HG03378 (cell line): ENCODE measurements at regions not wholly inside any gene's neighbourhood (a gene's known extent, or its start where the extent isn't known, plus 50 kb on each side); places are given as distances from the start of the nearest gene placed in this dataset.
"Not testable (repeated sequence)": the region's sequence is repeated elsewhere in the genome, so short reads cannot be mapped to it uniquely, and the experiment has no call there.

ENCODE experiments used
- ATAC-seq: cut with Tn5 transposase; IDR thresholded peaks from one replicate; pipeline ENCODE4 v1.9.1; 2021; ENCODE audit warnings: mild to moderate bottlenecking, moderate library complexity; ENCODE audit not compliant: unreplicated experiment

- no peak for ATAC-seq
These were observed 665.2 kb upstream of the ACO1 start for GRCh38 chr9:31719262-31719661.

DNA sequence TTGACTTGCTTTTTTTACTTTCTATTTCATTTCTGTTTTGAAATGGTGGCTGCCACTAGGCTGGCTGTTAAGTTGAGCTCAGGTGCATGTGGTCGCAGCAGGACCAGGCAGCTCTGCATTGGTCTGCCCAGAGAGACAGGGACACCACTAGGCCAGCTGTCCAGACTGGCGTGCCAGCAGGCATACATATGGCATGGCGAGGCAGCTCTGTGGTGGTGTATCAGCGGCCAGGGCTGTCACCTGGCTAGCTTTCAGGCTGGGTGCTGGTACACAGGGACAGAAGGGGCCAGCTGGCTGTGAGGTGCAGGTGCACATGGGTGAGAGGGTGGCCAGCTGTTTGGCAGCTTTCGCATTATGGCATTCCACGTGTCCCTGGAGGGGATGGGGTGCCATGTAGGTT lies 654.0 kb upstream of the ACO1 start:
- no peak for ATAC-seq

GRCh38 chr9:31733166-31733565 lies 651.3 kb upstream of the ACO1 start:
- no peak for ATAC-seq

DNA sequence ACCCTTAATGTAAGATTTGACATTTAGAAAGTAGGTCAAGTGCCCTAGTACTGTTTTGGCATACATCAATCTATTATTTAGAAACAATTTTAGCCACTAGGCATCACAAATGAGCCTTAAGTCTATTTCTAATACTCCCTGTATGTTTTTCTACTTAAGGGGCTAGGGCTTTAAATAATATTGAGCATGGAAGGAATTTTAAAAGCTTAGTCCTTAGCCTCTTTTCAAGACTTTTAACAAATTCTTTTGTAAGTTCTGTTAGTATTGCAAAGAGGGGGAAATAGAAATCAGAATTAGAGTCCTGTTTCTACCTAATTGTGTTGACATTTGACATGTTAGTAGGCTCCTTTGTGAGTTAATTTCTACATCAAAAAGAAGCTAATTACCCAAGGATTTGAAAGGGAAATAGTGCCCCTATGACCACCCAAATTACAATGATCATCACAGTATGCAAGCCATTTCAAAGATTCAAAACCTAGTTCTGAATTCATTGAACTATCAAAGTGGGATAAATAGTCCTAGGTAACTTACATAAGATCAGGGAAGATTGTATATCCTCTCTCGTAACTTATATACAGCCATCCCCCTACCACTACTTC lies 647.8 kb upstream of the ACO1 start:
- ATAC-seq = no peak

GRCh38 chr9:31740705-31741104 lies 643.7 kb upstream of the ACO1 start:
- ATAC-seq = no peak

DNA sequence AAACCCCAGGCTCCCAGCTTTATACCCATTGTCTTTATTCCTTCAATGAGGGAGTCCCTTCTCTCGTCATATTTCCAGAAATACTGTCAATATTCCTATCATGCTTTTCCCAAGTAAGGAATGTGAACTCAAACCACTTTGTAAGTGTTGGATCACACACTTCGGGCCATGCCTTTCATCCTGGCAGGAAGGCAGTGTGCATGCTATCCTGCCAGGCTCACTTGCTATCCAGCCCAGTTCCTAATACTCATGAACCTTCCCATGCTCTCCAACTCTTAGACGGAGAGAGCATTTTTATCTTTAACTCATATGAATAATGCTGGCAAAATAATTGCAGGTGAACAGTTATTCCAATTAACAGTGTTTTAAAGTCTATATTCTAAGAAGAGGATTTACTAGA lies 639.9 kb upstream of the ACO1 start:
- no peak for ATAC-seq

GRCh38 chr9:31745468-31745867 lies 639.0 kb upstream of the ACO1 start:
- no peak for ATAC-seq

DNA sequence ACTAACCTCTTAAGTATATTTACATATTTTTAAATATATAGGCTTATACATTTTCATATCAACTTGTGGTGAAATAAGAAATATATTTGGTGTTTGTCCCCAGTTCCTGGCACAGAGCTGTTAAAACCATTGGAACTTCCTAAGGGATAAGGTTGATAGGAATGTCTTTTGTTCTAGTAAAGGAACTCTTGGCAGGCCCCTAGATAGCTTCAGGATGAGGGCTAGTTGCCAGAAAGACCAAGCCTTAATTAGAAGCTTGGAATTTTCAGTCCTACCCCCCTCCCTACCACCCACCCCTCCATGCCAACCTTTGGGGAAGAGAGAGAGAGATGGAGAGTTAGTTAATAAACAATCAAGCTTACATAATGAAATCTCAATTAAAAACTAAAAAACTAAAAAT lies 638.6 kb upstream of the ACO1 start:
- no peak for ATAC-seq

DNA sequence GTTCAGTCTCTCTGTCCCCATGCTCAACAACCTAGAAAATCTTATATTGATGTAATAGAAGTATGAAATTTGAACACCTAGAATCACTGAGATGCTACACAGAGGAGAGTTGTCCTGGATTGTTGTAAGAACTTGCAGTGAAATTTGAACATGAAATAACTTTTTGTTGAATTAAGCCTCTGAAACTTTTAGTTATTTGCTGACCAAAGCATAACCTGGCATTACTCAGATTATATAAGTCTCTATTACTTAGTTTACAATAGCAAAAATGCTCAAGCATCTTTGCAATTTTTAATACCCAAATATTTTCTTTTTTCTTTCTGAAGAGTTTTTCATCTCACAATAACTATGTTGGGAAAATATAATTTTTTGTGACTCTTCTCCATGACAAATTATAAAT lies 630.7 kb upstream of the ACO1 start:
- ATAC-seq = no peak

- no peak for ATAC-seq
These were observed 624.7 kb upstream of the ACO1 start for GRCh38 chr9:31759703-31760102.

DNA sequence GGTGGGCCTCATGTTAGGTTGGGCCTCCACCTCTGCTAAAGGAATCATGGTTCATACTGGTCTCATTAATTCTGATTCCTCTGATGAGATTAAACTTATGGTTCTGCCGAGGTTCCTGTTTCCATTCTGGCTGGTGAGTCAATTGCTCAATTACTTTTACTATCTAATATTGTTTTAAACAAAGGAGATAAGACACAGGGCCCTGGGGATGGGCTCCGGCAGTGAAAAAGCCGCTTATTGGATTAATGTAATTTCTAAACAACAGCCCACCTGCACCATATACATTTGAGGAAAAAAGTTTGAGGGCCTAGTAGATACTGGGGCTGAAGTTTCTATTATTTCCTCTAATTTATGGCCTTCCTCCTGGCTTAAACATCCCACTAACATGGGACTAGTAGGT lies 610.4 kb upstream of the ACO1 start:
- ATAC-seq = not testable (repeated sequence)

DNA sequence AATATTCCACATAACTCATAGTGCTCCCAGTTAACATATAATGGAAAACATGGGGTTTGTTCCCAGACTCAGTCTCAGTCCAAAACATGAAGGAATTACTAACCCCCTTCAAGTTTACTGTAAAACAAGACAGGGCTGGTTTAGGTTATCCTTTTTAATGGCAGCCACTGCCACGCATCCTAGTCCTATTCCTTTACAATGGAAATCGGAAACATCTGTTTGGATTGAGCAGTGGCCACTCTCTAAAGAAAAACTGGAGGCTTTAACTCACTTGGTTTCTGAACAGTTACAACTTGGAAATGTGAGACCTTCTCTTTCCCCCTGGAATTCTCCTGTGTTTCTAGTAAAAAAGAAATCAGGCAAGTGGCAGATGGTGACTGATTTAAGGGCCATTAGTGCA lies 609.9 kb upstream of the ACO1 start:
- no peak for ATAC-seq

DNA sequence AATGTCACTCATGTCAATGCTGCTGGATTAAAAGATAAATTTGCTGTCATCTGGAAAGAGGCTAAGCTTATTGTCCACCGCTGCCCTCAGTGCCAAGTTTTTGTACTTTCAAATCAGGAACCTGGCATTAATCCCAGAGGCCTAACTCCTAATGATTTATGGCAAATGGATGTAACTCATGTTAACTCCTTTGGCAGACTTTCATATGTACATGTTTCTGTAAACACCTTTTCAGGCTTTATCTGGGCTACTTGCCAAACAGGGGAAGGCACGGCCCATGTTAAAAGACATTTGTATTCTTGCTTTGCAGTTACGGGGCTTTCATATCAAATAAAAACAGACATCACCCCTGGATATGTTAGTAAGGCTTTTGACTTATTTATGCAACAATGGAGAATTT lies 608.0 kb upstream of the ACO1 start:
- no peak for ATAC-seq

- no peak for ATAC-seq
These were observed 601.0 kb upstream of the ACO1 start for GRCh38 chr9:31783491-31783890.

- ATAC-seq = no peak
These were observed 593.7 kb upstream of the ACO1 start for GRCh38 chr9:31790720-31791119.

DNA sequence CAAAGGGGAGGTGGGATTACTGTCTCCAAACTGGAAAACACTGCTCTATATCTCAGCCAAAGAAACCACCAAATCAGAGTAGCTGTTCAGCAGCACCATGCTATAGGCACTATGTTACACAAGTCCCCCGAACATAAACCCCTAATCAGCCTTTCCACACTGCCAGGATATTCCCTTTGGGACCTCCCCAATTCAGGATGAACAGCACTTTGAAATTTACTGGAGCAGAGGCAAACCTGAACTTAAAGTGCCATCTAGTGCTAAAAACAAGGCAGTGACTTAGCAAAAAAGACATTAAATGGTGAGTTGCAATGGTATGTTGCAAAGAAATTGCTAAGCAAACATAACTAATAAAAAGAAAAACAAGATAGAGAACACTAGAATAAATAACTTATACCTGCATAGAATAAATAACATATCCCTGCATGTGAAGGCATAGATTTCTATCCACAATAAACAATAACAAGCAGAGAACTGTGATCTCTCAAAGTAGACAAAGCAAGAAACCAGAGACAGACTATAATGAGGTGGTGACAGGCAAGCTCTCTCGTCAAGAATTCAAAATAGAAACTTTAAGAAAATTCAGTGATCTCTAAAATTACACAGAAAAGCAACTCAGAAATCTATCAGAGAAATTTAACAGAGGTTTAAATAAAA lies 584.4 kb upstream of the ACO1 start:
- ATAC-seq = no peak

DNA sequence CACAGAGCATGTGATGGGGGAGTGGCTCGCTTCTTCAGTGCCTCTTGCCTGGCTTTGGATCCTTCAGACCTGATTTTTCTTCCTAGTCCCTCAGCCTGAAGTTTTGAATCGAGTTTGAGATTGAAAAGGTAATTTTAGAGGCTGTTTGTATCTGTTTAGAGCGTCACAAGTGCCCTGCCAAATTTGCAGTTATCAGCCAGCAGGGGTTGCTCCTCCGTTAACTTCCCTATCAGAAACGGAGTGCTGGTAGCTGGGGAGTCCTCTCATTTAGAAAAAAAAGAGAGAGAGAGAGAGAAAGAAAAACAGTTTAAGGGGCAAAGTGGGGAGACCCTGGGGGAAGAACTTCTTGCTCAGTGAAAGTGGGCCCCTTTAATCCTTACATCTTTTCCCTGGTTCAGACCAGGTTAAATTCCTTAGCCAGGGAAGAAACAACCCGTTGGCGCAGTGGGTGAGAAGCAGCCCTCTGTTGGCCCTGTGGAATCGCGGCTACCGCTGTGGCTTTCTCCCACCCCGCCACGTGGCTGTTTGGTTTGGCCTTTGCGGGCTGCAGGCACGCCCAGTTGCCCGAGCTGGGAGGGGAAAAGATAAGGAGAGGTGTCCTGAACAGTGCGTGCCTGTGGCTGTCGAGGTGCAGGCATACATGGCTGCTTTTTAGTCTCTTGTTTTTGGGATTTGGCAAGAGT lies 576.7 kb upstream of the ACO1 start:
- no peak for ATAC-seq

DNA sequence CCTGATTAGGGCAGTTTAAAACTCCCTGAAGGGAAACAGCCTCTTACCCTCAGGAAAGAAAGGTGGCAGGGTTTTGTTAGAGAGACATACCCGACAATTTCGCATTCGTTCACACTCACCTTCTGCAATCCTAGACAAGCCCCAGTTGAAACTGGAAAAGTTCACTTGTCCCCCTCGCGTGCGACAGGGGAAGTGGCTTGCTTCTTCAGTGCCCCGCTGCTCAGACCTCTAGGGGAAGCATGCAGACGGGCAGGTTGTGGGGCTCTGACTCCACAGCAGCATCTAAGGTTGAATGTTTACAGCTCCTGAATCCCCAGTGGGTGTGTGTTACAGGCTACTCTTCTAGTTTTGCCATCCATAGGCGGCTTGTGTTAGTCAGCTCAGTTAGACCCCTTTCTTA lies 575.7 kb upstream of the ACO1 start:
- no peak for ATAC-seq

- ATAC-seq = no peak
These were observed 564.0 kb upstream of the ACO1 start for GRCh38 chr9:31820426-31820825.

- ATAC-seq = no peak
These were observed 562.9 kb upstream of the ACO1 start for GRCh38 chr9:31821583-31821982.

DNA sequence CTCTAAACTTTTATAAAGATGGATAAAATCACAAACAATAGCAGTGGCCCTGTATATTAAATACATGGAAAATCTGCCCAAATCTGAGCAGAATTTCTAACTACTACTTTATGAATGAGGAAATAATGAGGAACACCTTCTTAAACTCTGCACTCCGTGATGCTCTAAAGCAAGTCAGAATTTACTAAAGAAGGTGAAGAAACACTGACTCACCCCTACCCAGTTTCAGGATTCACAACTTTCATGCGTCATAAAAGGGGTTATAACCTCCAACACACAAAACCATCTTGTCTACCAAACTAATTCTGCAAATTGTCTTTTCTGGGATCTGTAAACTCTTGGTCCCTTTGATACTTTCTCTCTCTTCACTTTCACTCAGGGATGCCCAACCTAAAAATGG lies 561.1 kb upstream of the ACO1 start:
- ATAC-seq = no peak

DNA sequence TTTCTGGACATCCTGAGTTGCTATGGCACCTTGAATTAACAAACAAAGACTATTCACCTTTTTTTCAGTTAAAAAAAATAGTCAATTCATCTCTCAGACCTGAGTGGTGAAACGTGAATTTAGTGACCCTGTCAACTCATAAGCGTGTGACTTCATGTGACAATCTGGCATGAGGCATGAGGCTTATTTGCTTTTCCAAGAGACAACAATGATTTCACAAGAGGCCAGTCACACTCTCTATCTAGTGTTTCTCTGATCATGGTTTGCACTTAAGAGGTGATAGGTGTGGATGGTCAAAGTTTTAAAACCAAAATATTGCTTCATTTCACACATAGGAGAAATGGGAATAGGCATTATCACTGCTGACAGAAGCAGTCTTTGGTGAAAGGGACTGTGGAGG lies 559.6 kb upstream of the ACO1 start:
- ATAC-seq = no peak

DNA sequence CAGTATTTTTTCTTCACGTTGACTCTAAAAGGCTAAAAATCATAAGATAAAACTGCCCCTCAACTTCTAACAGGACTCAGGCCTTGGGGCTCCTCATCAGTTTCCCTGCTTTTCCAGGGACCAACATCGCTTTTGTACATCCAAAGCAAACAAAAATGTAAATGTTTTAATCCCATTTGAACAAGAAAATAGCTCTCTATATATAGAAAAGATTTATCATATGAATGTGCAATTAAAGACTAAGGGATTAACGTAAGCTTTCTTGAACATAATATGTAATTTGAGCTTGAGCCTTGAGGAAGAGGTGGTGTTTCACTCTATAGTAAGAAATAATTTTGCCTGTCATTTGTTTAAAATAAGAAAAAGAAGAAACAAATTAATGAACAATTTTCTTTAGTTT lies 547.2 kb upstream of the ACO1 start:
- no peak for ATAC-seq
